GM12872 (cell line): ENCODE measurements at regions not wholly inside any gene's neighbourhood (a gene's known extent, or its start where the extent isn't known, plus 50 kb on each side); places are given as distances from the start of the nearest gene placed in this dataset.
A peak's percentile ranks its signal among the peaks of the same experiment; 100 is the strongest.

Experiments used
- CTCF ChIP-seq: IDR thresholded peaks from 3 replicates; pipeline ENCODE4 v1.5.1; 2011; ENCODE audit warnings: low read depth, mild to moderate bottlenecking, low read length, moderate library complexity; ENCODE audit not compliant: insufficient read depth

- no peak for TF ChIP-seq CTCF
These were observed 142.7 kb upstream of the GNAO1 start for GRCh38 chr16:56048425-56049105.

- no peak for TF ChIP-seq CTCF
These were observed 143.7 kb upstream of the GNAO1 start for GRCh38 chr16:56047307-56048234.

GRCh38 chr16:56042416-56042815, 148.9 kb upstream of the GNAO1 start:
- TF ChIP-seq CTCF: no peak

- TF ChIP-seq CTCF: peak; percentile 57
These were observed 149.6 kb upstream of the GNAO1 start for GRCh38 chr16:56041556-56042140.

- no peak for TF ChIP-seq CTCF
These were observed 152.7 kb upstream of the GNAO1 start for GRCh38 chr16:56038564-56039098.

- no peak for TF ChIP-seq CTCF
These were observed 156.9 kb upstream of the CES5A start for GRCh38 chr16:56032072-56032471.

- TF ChIP-seq CTCF: no peak
These were observed 153.9 kb upstream of the CES5A start for GRCh38 chr16:56029026-56029425.
